Vagina (tissue), 2 donors: ENCODE measurements at regions not wholly inside any gene's neighbourhood (a gene's known extent, or its start where the extent isn't known, plus 50 kb on each side); places are given as distances from the start of the nearest gene placed in this dataset.

Experiments
- CTCF ChIP-seq, 3 experiments: fragments of 450-650 bp in 2 of 3; fragments of 200-600 bp in 1 of 3; sonication (generic) in 1 of 3; IDR thresholded peaks; one replicate each; pipeline ENCODE4 v1.5.1; 2017 to 2019; ENCODE audit warnings: antibody characterized with exemption in 3 of 3, mild to moderate bottlenecking in 2 of 3, moderate library complexity in 2 of 3
- POLR2A ChIP-seq, 2 donors: fragments of 450-650 bp; IDR thresholded peaks; one replicate each; pipeline ENCODE4 v1.6.1; 2017; ENCODE audit warnings: antibody characterized with exemption in 2 of 2, mild to moderate bottlenecking in 2 of 2, moderate library complexity in 2 of 2
- POLR2AphosphoS5 ChIP-seq, 2 donors: sonication (generic); formaldehyde crosslinking; IDR thresholded peaks; one replicate each; pipeline ENCODE4 v1.9.0; 2017; ENCODE audit warnings: antibody characterized with exemption in 2 of 2, mild to moderate bottlenecking in 2 of 2, low read depth in 1 of 2; ENCODE audit not compliant: insufficient read depth in 1 of 2

DNA sequence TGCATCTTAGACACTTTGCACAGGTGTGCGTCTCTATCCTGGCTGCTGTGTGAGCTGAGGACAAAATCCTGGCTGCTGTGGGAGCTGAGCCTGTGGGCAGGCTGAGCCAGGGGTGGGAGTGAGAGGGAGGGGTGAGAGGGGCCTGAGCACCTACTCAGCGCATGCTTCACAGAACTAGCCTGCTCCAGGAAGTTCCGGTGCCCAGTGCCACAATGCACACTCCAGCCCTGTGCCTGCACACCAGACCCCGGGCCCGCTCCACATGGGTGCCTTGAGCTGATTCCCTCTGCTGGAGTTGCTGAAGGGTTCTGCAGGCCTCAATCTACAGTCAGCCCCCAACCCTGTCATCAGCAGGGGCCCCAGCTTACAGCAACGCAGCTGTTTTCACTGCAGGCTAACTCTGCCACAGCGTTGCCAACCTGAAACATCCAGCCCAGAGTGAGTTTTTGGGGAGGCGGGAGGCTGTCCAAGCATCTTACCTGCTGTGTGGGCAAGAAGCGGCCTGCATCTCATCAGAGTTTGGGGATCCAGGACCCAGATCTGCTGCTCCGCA lies 1377.9 kb downstream of the TBC1D22A start:
- TF ChIP-seq POLR2AphosphoS5 (IDR thresholded peaks at IDR 0.05; ENCODE audit: insufficient read depth in 1 of 2, low read depth in 1 of 2) (no peak), CTCF (IDR thresholded peaks at IDR 0.05) (no peak), POLR2A (IDR thresholded peaks at IDR 0.05) (no peak)
